ENCODE measurements at regions not wholly inside any gene's neighbourhood (a gene's known extent, or its start where the extent isn't known, plus 50 kb on each side); places are given as distances from the start of the nearest gene placed in this dataset.

- no peak for TF ChIP-seq EZH2 (IDR thresholded peaks at IDR 0.05; ENCODE audit: low read length)
- no peak for TF ChIP-seq CTCF (optimal IDR thresholded peaks at IDR 0.05 in 1 of 3, IDR thresholded peaks at IDR 0.05 in 1 of 3, conservative IDR thresholded peaks at IDR 0.05 in 1 of 3; ENCODE audit: extremely low read depth in 1 of 3, insufficient read depth in 2 of 3, low read length in 3 of 3)
Measured at GRCh38 chr5:71895546-71895945, 176.5 kb downstream of the CARTPT start.
